ENCODE measurements at regions not wholly inside any gene's neighbourhood (a gene's known extent, or its start where the extent isn't known, plus 50 kb on each side); places are given as distances from the start of the nearest gene placed in this dataset.
A peak's percentile ranks its signal among the peaks of the same experiment; 100 is the strongest.

DNA sequence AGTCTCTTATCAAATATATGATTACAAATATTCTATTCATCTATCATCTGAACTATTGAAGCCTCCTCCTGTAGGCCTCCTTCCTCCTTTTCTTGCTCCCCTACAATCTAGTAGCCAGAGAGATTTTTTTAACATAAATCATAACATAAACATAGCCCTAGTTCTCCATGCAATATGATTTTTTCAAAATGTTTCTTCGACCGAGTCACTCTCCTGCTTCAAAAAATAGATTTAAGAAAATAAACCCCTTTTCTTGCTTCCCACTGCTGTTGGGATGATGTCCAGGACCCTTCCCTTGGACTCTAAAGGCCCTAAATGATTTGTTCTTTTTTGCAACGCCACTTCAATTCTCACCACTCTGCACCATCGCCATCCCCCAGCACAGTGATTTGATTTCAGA is 319.7 kb upstream of the TSHZ3 start:
- H3K4me3 ChIP-seq (ENCODE audit: insufficient read depth, low read depth, low read length): no peak overlapping the region
- dilution Hi-C loops (cut with HindIII; ENCODE audit: low sequenced_read_pairs, unreplicated experiment): no loop called here
- H3K9ac ChIP-seq (ENCODE audit: low read depth, low read length): no peak overlapping the region
- no peak overlapping the region for H4K91ac ChIP-seq (ENCODE audit: insufficient read depth, low read depth, low read length)
- H4K20me1 ChIP-seq (ENCODE audit: insufficient read depth, low read length): no peaks in the 10 kb centered on the region
- H3K79me1 ChIP-seq (ENCODE audit: low read depth in 1 of 2, low read length in 2 of 2): no peaks in the 10 kb centered on the region
- ChIA-PET POLR2A (ENCODE audit: unreplicated experiment) (no interaction called here), CTCF (no interaction called here)
- H4K5ac ChIP-seq (ENCODE audit: low read depth, low read length): no peak overlapping the region
- no peaks in the 10 kb centered on the region for H3K36me3 ChIP-seq (ENCODE audit: control insufficient read depth, insufficient read depth, low read length)
- no TSS peak for BruUV-seq (replicated peaks)
- no peak for ATAC-seq (ENCODE audit: low read depth)
- no peak overlapping the region for H3K23ac ChIP-seq (ENCODE audit: low read depth, low read length)
- peak; percentile 29 for DNase-seq
- intact Hi-C loops (cut with micrococcal nuclease): no loop called here
- no peak overlapping the region for H2BK5ac ChIP-seq (ENCODE audit: low read depth, low read length, poor library complexity, severe bottlenecking)
- H3K18ac ChIP-seq (ENCODE audit: low read depth, low read length): no peak overlapping the region
- no peak overlapping the region for H2BK20ac ChIP-seq (ENCODE audit: low read depth, low read length)
- H3K27ac ChIP-seq (ENCODE audit: insufficient read depth, low read length): no peak overlapping the region
- no peaks in the 10 kb centered on the region for H3K27me3 ChIP-seq (ENCODE audit: control insufficient read depth, insufficient read depth, low read length)
- no peaks in the 10 kb centered on the region for H3K9me1 ChIP-seq (ENCODE audit: insufficient read depth, low read length)
- 0 out of 2 replicates have a peak, but pooled peaks cover 3% of the 10 kb centered on the region for H3K9me3 ChIP-seq (ENCODE audit: control insufficient read depth, insufficient read depth, low read length)
- no peak overlapping the region for H2BK15ac ChIP-seq (ENCODE audit: low read depth, low read length)
- H2AK5ac ChIP-seq (ENCODE audit: low read depth, low read length): no peak overlapping the region
- H3K4me2 ChIP-seq (ENCODE audit: low read depth, low read length): no peak overlapping the region
- H3K56ac ChIP-seq (ENCODE audit: extremely low read depth, insufficient read depth, low read length): no peak overlapping the region
- H4K8ac ChIP-seq (ENCODE audit: low read depth in 2 of 2, low read length in 2 of 2): no peak overlapping the region
- H3K4me1 ChIP-seq (ENCODE audit: control insufficient read depth, insufficient read depth, low read length): no peaks in the 10 kb centered on the region; the same call in 1 of the 2 replicates
- H2AK9ac ChIP-seq (replicated peaks; ENCODE audit: low read depth, low read length, poor library complexity): no peak overlapping the region
- H2AFZ ChIP-seq (replicated peaks; ENCODE audit: low read length, poor library complexity): no peak overlapping the region
- TF ChIP-seq RCOR1 (IDR thresholded peaks at IDR 0.05; ENCODE audit: insufficient replicate concordance, low read length) (no peak), MXI1 (IDR thresholded peaks at IDR 0.05; ENCODE audit: borderline replicate concordance, low read depth, low read length) (no peak), RFX5 (IDR thresholded peaks at IDR 0.05; ENCODE audit: low read depth, low read length) (no peak), FOS (IDR thresholded peaks at IDR 0.05; ENCODE audit: low read depth, low read length) (no peak), BHLHE40 (IDR thresholded peaks at IDR 0.05; ENCODE audit: low read depth, low read length) (no peak), NFE2L2 (IDR thresholded peaks at IDR 0.05; ENCODE audit: low read depth, low read length) (no peak), MAZ (IDR thresholded peaks at IDR 0.05; ENCODE audit: borderline replicate concordance, low read depth, low read length) (no peak), SMC3 (IDR thresholded peaks at IDR 0.05; ENCODE audit: low read depth, low read length) (no peak), CEBPB (IDR thresholded peaks at IDR 0.05; ENCODE audit: low read depth, low read length) (no peak), RAD21 (IDR thresholded peaks at IDR 0.05; ENCODE audit: low read length) (no peak), MAFK (IDR thresholded peaks at IDR 0.05; ENCODE audit: low read depth, low read length) (no peak), CHD1 (IDR thresholded peaks at IDR 0.05; ENCODE audit: low read depth, low read length) (no peak), POLR2A (IDR thresholded peaks at IDR 0.05; ENCODE audit: low read depth, low read length) (no peak)
- TF ChIP-seq, protein P1, sequence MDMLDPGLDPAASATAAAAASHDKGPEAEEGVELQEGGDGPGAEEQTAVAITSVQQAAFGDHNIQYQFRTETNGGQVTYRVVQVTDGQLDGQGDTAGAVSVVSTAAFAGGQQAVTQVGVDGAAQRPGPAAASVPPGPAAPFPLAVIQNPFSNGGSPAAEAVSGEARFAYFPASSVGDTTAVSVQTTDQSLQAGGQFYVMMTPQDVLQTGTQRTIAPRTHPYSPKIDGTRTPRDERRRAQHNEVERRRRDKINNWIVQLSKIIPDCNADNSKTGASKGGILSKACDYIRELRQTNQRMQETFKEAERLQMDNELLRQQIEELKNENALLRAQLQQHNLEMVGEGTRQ (IDR thresholded peaks at IDR 0.05; ENCODE audit: low read depth, low read length): no peak
- TF ChIP-seq, protein P2, sequence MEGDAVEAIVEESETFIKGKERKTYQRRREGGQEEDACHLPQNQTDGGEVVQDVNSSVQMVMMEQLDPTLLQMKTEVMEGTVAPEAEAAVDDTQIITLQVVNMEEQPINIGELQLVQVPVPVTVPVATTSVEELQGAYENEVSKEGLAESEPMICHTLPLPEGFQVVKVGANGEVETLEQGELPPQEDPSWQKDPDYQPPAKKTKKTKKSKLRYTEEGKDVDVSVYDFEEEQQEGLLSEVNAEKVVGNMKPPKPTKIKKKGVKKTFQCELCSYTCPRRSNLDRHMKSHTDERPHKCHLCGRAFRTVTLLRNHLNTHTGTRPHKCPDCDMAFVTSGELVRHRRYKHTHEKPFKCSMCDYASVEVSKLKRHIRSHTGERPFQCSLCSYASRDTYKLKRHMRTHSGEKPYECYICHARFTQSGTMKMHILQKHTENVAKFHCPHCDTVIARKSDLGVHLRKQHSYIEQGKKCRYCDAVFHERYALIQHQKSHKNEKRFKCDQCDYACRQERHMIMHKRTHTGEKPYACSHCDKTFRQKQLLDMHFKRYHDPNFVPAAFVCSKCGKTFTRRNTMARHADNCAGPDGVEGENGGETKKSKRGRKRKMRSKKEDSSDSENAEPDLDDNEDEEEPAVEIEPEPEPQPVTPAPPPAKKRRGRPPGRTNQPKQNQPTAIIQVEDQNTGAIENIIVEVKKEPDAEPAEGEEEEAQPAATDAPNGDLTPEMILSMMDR (conservative IDR thresholded peaks at IDR 0.05; ENCODE audit: low read depth, low read length): no peak
- TF ChIP-seq, protein P3, sequence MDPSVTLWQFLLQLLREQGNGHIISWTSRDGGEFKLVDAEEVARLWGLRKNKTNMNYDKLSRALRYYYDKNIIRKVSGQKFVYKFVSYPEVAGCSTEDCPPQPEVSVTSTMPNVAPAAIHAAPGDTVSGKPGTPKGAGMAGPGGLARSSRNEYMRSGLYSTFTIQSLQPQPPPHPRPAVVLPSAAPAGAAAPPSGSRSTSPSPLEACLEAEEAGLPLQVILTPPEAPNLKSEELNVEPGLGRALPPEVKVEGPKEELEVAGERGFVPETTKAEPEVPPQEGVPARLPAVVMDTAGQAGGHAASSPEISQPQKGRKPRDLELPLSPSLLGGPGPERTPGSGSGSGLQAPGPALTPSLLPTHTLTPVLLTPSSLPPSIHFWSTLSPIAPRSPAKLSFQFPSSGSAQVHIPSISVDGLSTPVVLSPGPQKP (IDR thresholded peaks at IDR 0.05; ENCODE audit: borderline replicate concordance, low read depth, low read length): no peak
- no peak overlapping the region for H3K4ac ChIP-seq (ENCODE audit: low read depth, low read length)
- no peak overlapping the region for H3K14ac ChIP-seq (replicated peaks; ENCODE audit: low read depth, low read length)
- no peak overlapping the region for H2BK120ac ChIP-seq (ENCODE audit: low read depth, low read length)
- in situ Hi-C loops (cut with MboI; ENCODE audit: low sequenced_read_pairs): no loop called here
- 0% methylated on average over 2 of the region's 4 CpGs; no CpG with 5 or more reads in 1 of the 2 experiments for WGBS, 2 experiments (ENCODE audit: extremely low coverage in 2 of 2, insufficient read length in 1 of 2)

Measured in IMR-90 (cell line).